ENCODE measurements at regions not wholly inside any gene's neighbourhood (a gene's known extent, or its start where the extent isn't known, plus 50 kb on each side); places are given as distances from the start of the nearest gene placed in this dataset.

DNA sequence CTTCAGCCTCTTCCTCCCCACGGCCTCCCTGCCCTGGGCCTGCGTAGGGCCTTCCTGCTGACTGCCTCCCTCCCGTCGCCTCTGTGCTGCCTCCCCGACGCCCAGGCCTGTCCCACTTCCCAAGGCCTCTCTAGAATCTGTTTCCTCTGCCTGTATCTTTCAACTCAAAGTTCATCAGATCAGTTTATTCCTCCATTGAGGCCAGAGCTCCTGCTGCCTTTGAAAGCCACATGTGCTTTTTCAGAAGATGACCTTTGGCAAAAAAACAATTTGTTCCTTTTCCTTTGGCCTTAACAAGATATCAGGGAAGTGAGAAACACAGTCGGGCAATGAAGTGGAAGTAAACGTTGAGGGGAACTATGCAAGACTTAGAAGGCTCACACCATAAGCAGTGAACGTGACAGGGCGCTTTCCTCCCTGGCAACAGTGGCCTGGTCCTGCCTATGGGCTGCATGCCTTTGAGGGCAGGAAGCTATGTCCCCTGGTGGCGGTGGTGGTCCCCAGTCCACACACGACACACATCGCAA is 85.9 kb downstream of the PSMG1 start:
- no peaks in the 10 kb centered on the region for H3K27me3 ChIP-seq
- H3K27ac ChIP-seq = peak overlapping the region; percentile 78
- TF ChIP-seq, protein P1, sequence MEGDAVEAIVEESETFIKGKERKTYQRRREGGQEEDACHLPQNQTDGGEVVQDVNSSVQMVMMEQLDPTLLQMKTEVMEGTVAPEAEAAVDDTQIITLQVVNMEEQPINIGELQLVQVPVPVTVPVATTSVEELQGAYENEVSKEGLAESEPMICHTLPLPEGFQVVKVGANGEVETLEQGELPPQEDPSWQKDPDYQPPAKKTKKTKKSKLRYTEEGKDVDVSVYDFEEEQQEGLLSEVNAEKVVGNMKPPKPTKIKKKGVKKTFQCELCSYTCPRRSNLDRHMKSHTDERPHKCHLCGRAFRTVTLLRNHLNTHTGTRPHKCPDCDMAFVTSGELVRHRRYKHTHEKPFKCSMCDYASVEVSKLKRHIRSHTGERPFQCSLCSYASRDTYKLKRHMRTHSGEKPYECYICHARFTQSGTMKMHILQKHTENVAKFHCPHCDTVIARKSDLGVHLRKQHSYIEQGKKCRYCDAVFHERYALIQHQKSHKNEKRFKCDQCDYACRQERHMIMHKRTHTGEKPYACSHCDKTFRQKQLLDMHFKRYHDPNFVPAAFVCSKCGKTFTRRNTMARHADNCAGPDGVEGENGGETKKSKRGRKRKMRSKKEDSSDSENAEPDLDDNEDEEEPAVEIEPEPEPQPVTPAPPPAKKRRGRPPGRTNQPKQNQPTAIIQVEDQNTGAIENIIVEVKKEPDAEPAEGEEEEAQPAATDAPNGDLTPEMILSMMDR (IDR thresholded peaks at IDR 0.05) = no peak
- H3K4me3 ChIP-seq = no peak overlapping the region
- DNase-seq = no peak
- peaks cover 27% of the 10 kb centered on the region for H3K4me1 ChIP-seq
- intact Hi-C loops (cut with DNase I) = no loop called here
- ATAC-seq = peak; percentile 82
- H3K9me3 ChIP-seq = no peaks in the 10 kb centered on the region
- H3K36me3 ChIP-seq = no peaks in the 10 kb centered on the region

DNA sequence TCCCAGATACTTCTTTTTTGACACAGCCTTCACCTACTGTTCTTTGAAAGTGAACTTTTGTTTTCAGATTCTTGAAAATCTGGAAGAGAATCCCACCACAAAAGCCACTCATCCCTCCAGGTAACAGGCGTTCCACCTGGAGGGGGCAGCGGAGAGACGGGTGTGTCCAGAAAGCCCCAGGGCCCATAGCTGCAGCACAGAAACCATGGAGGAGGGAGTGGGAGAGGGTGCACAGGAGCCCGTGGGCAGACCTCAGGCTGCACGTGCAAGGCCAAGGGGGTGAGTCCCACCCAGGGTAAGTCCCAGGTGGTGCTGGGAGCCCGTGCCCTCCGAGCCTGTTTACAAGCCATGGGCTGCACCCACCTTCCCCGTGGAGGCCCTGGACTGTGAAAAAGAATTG is 86.5 kb downstream of the PSMG1 start:
- ATAC-seq = no peak
- Histone ChIP-seq H3K4me1 (peaks cover 27% of the 10 kb centered on the region), H3K27ac (peak overlapping the region; percentile 78), H3K27me3 (no peaks in the 10 kb centered on the region), H3K9me3 (no peaks in the 10 kb centered on the region), H3K36me3 (no peaks in the 10 kb centered on the region), H3K4me3 (no peak overlapping the region)
- intact Hi-C loops (cut with DNase I) = no loop called here
- no peak for DNase-seq
- TF ChIP-seq, protein P1 (IDR thresholded peaks at IDR 0.05) = no peak

DNA sequence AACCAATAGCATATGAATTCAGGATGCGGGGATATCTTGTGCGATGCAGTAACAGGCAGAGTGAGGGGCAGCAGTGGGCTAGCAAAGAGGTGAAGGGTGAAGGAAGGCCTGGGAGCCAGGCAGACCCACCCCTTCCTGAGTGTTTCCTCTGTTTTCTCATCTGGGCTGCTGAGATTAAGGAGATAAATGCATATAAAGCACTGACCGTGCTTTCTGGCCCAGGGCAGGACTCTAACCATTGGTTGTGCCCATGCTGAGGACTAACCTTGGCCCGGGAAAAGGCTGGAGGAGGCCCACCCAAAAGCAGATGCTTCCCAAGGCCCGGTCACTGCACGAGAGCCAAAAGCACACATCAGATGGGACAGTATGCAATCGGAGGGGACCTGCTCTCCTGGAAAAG is 87.6 kb downstream of the PSMG1 start:
- H3K27ac ChIP-seq = peak overlapping the region; percentile 78
- H3K27me3 ChIP-seq = no peaks in the 10 kb centered on the region
- intact Hi-C loops (cut with DNase I) = no loop called here
- H3K4me3 ChIP-seq = no peak overlapping the region
- ATAC-seq (no peak), DNase-seq (no peak)
- H3K36me3 ChIP-seq = no peaks in the 10 kb centered on the region
- TF ChIP-seq, protein P1 (IDR thresholded peaks at IDR 0.05) = no peak
- peaks cover 30% of the 10 kb centered on the region for H3K4me1 ChIP-seq
- H3K9me3 ChIP-seq = no peaks in the 10 kb centered on the region

- TF ChIP-seq, protein P1 (IDR thresholded peaks at IDR 0.05) = no peak
- DNase-seq (no peak), ATAC-seq (peak; percentile 37)
- no peak overlapping the region for H3K4me3 ChIP-seq
- no peaks in the 10 kb centered on the region for H3K27me3 ChIP-seq
- H3K27ac ChIP-seq = peak overlapping the region; percentile 78
- peaks cover 33% of the 10 kb centered on the region for H3K4me1 ChIP-seq
- no peaks in the 10 kb centered on the region for H3K9me3 ChIP-seq
- H3K36me3 ChIP-seq = no peaks in the 10 kb centered on the region
- intact Hi-C loops (cut with DNase I) = no loop called here
Observed at GRCh38 chr21:39094847-39095579, 88.2 kb downstream of the PSMG1 start.

- no peaks in the 10 kb centered on the region for H3K36me3 ChIP-seq
- peaks cover 34% of the 10 kb centered on the region for H3K4me1 ChIP-seq
- no peaks in the 10 kb centered on the region for H3K27me3 ChIP-seq
- intact Hi-C loops (cut with DNase I) = no loop called here
- TF ChIP-seq, protein P1 (IDR thresholded peaks at IDR 0.05) = no peak
- H3K9me3 ChIP-seq = no peaks in the 10 kb centered on the region
- H3K27ac ChIP-seq = peak overlapping the region; percentile 81
- ATAC-seq = peak; percentile 63
- DNase-seq = no peak
- H3K4me3 ChIP-seq = no peak overlapping the region
Observed at GRCh38 chr21:39094087-39094780, 89.0 kb downstream of the PSMG1 start.

Data from upper lobe of right lung (tissue), 1 donor.